Spleen (tissue), 7 donors: ENCODE measurements at regions not wholly inside any gene's neighbourhood (a gene's known extent, or its start where the extent isn't known, plus 50 kb on each side); places are given as distances from the start of the nearest gene placed in this dataset.

Experiments used
- POLR2A ChIP-seq, 3 donors: fragments of 450-650 bp; IDR thresholded peaks; one replicate each; pipeline ENCODE4 v1.5.1; 2017; ENCODE audit warnings: antibody characterized with exemption in 3 of 3, mild to moderate bottlenecking in 1 of 3
- POLR2AphosphoS5 ChIP-seq, 3 donors: sonication (generic); formaldehyde crosslinking; IDR thresholded peaks; one replicate each; pipeline ENCODE4 v1.5.1; 2017; ENCODE audit warnings: antibody characterized with exemption in 3 of 3
- TF ChIP-seq, protein P1 (sequence below), 11 experiments: fragments of 200-600 bp in 7 of 11; fragments of 450-650 bp in 4 of 11; sonication (generic) in 4 of 11; IDR thresholded peaks in 8 of 11; conservative IDR thresholded peaks in 3 of 11; 1 replicate in 7 of 11; 2 replicates in 4 of 11; pipeline versions ENCODE4 v1.4.0 to v1.8.0; 2016 to 2021; ENCODE audit warnings: antibody characterized with exemption in 11 of 11, inconsistent platforms in 4 of 11, mild to moderate bottlenecking in 1 of 11
- donor health status: DM: no; HTN: no; CAD: no; lungs with moderate emphysema.
- donor health status: DM: no; HTN: no; CAD: no.
- donor health status: DM: no; HTN: no; CAD: no.

DNA sequence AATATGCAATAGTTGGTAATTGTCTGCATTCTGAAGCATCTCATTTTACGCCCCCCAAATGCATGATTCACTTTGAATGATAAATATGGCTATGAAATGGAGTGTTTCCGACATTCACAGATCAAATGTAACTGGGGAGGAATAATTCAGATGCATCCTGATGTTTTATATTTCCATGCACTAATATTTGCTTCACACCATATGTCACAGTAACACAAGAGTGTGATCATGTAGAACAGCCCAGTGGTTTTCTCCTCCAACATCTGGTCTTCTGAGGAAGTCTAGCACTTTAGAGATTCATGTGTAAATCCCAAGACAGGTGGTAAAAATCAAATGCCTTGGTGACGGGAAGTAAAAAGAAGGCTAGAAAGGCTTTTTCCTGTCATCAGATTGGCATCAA, 273.1 kb downstream of the DIO2 start:
- TF ChIP-seq, protein P1, sequence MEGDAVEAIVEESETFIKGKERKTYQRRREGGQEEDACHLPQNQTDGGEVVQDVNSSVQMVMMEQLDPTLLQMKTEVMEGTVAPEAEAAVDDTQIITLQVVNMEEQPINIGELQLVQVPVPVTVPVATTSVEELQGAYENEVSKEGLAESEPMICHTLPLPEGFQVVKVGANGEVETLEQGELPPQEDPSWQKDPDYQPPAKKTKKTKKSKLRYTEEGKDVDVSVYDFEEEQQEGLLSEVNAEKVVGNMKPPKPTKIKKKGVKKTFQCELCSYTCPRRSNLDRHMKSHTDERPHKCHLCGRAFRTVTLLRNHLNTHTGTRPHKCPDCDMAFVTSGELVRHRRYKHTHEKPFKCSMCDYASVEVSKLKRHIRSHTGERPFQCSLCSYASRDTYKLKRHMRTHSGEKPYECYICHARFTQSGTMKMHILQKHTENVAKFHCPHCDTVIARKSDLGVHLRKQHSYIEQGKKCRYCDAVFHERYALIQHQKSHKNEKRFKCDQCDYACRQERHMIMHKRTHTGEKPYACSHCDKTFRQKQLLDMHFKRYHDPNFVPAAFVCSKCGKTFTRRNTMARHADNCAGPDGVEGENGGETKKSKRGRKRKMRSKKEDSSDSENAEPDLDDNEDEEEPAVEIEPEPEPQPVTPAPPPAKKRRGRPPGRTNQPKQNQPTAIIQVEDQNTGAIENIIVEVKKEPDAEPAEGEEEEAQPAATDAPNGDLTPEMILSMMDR (IDR thresholded peaks at IDR 0.05 in 8 of 11, conservative IDR thresholded peaks at IDR 0.05 in 3 of 11), result no peak
- TF ChIP-seq POLR2A (IDR thresholded peaks at IDR 0.05) (no peak), POLR2AphosphoS5 (IDR thresholded peaks at IDR 0.05) (no peak)
